ENCODE measurements at regions not wholly inside any gene's neighbourhood (a gene's known extent, or its start where the extent isn't known, plus 50 kb on each side); places are given as distances from the start of the nearest gene placed in this dataset.

GRCh38 chr4:177163532-177163931, 146.1 kb upstream of the NEIL3 start:
- H3K4me1 Mint-ChIP-seq (ENCODE audit: low read depth) = no peaks in the 10 kb centered on the region
- H3K4me1 ChIP-seq (ENCODE audit: insufficient read depth, low read length) = no peaks in the 10 kb centered on the region
- TF ChIP-seq, protein P1, sequence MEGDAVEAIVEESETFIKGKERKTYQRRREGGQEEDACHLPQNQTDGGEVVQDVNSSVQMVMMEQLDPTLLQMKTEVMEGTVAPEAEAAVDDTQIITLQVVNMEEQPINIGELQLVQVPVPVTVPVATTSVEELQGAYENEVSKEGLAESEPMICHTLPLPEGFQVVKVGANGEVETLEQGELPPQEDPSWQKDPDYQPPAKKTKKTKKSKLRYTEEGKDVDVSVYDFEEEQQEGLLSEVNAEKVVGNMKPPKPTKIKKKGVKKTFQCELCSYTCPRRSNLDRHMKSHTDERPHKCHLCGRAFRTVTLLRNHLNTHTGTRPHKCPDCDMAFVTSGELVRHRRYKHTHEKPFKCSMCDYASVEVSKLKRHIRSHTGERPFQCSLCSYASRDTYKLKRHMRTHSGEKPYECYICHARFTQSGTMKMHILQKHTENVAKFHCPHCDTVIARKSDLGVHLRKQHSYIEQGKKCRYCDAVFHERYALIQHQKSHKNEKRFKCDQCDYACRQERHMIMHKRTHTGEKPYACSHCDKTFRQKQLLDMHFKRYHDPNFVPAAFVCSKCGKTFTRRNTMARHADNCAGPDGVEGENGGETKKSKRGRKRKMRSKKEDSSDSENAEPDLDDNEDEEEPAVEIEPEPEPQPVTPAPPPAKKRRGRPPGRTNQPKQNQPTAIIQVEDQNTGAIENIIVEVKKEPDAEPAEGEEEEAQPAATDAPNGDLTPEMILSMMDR (IDR thresholded peaks at IDR 0.05) = no peak
- H3K4me3 Mint-ChIP-seq = no peak overlapping the region
- ATAC-seq (ENCODE audit: poor library complexity) (no peak), DNase-seq (no peak)
- no peaks in the 10 kb centered on the region for H3K9me3 Mint-ChIP-seq
- no peaks in the 10 kb centered on the region for H3K9me3 ChIP-seq (ENCODE audit: control insufficient read depth in 1 of 2, insufficient read depth in 1 of 2, low read length in 2 of 2)
- H3K27me3 Mint-ChIP-seq = no peaks in the 10 kb centered on the region
- H3K36me3 Mint-ChIP-seq (ENCODE audit: low read depth) = no peaks in the 10 kb centered on the region
- ChIA-PET CTCF (no interaction called here), POLR2A (no interaction called here)
- intact Hi-C loops (cut with DNase I, micrococcal nuclease) = no loop called here
- no peaks in the 10 kb centered on the region for H3K36me3 ChIP-seq (ENCODE audit: insufficient read depth, low read length)
- no peak overlapping the region for H3K4me3 ChIP-seq (ENCODE audit: low read length)
- no peaks in the 10 kb centered on the region for H3K27me3 ChIP-seq (ENCODE audit: control insufficient read depth in 1 of 2, insufficient read depth in 2 of 2, low read length in 2 of 2)
- no peak overlapping the region for H3K27ac ChIP-seq (ENCODE audit: low read depth in 1 of 2, low read length in 2 of 2)
- H3K27ac Mint-ChIP-seq = no peak overlapping the region

- Histone ChIP-seq H3K4me3 (ENCODE audit: low read length) (no peak overlapping the region), H3K27me3 (ENCODE audit: control insufficient read depth in 1 of 2, insufficient read depth in 2 of 2, low read length in 2 of 2) (no peaks in the 10 kb centered on the region), H3K4me1 (ENCODE audit: insufficient read depth, low read length) (no peaks in the 10 kb centered on the region), H3K27ac (ENCODE audit: low read depth in 1 of 2, low read length in 2 of 2) (no peak overlapping the region), H3K9me3 (ENCODE audit: control insufficient read depth in 1 of 2, insufficient read depth in 1 of 2, low read length in 2 of 2) (no peaks in the 10 kb centered on the region), H3K36me3 (ENCODE audit: insufficient read depth, low read length) (no peaks in the 10 kb centered on the region)
- TF ChIP-seq, protein P1 (IDR thresholded peaks at IDR 0.05) = no peak
- Mint-ChIP-seq H3K4me3 (no peak overlapping the region), H3K27me3 (no peaks in the 10 kb centered on the region), H3K4me1 (ENCODE audit: low read depth) (no peaks in the 10 kb centered on the region), H3K27ac (no peak overlapping the region), H3K9me3 (no peaks in the 10 kb centered on the region), H3K36me3 (ENCODE audit: low read depth) (no peaks in the 10 kb centered on the region)
- DNase-seq (no peak), ATAC-seq (ENCODE audit: poor library complexity) (no peak)
- intact Hi-C loops (cut with DNase I, micrococcal nuclease) = no loop called here
- POLR2A ChIA-PET = no interaction called here
- CTCF ChIA-PET = no interaction called here
These were observed 138.1 kb upstream of the NEIL3 start for GRCh38 chr4:177171588-177171987.

DNA sequence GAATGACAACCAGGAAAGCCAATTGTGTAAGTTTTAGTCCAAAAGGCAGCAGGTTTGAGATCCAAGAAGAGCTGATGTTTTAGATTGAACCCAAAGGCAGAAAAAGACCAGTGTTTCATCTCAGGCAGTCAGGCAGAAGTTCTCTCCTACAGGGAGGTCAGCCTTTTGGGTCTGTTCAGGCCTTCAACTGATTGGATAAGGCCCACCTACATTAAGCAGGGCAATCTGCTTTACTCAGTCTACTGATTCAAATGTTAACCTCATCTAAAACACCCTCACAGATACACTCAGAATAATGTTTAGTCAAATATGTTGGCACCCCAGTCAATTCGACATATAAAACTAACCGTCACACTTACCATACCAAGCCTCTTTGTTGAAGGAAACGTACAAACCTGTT, 134.2 kb upstream of the NEIL3 start:
- H3K27ac ChIP-seq (ENCODE audit: low read depth in 1 of 2, low read length in 2 of 2) = no peak overlapping the region
- ATAC-seq (ENCODE audit: poor library complexity) (no peak), DNase-seq (no peak)
- no peaks in the 10 kb centered on the region for H3K27me3 Mint-ChIP-seq
- ChIA-PET CTCF (no interaction called here), POLR2A (no interaction called here)
- H3K4me1 ChIP-seq (ENCODE audit: insufficient read depth, low read length) = no peaks in the 10 kb centered on the region
- H3K4me3 ChIP-seq (ENCODE audit: low read length) = no peak overlapping the region
- H3K27me3 ChIP-seq (ENCODE audit: control insufficient read depth in 1 of 2, insufficient read depth in 2 of 2, low read length in 2 of 2) = no peaks in the 10 kb centered on the region
- H3K36me3 ChIP-seq (ENCODE audit: insufficient read depth, low read length) = no peaks in the 10 kb centered on the region
- no peaks in the 10 kb centered on the region for H3K9me3 ChIP-seq (ENCODE audit: control insufficient read depth in 1 of 2, insufficient read depth in 1 of 2, low read length in 2 of 2)
- H3K9me3 Mint-ChIP-seq = no peaks in the 10 kb centered on the region
- no peaks in the 10 kb centered on the region for H3K4me1 Mint-ChIP-seq (ENCODE audit: low read depth)
- no peaks in the 10 kb centered on the region for H3K36me3 Mint-ChIP-seq (ENCODE audit: low read depth)
- no peak overlapping the region for H3K4me3 Mint-ChIP-seq
- no peak overlapping the region for H3K27ac Mint-ChIP-seq
- intact Hi-C loops (cut with DNase I, micrococcal nuclease) = no loop called here
- TF ChIP-seq, protein P1 (IDR thresholded peaks at IDR 0.05) = no peak

Measured in CD4-positive, alpha-beta T cell (primary cell).